Tibial artery (tissue), 4 donors: ENCODE measurements at regions not wholly inside any gene's neighbourhood (a gene's known extent, or its start where the extent isn't known, plus 50 kb on each side); places are given as distances from the start of the nearest gene placed in this dataset.

Experiments
- DNase-seq, 2 donors: peaks; one replicate each; pipeline ENCODE4 v3.0.0-alpha.2; 2019
- H3K27ac ChIP-seq, 2 donors: fragments of 200-600 bp; sonication (generic) in 1 of 2; 1 replicate in 1 of 2; 2 replicates in 1 of 2; pipeline ENCODE4 v1.5.1; 2018 to 2019; ENCODE audit warnings: mild to moderate bottlenecking in 1 of 2
- H3K27me3 ChIP-seq, 2 donors: fragments of 200-600 bp; sonication (generic) in 1 of 2; one replicate each; pipeline versions ENCODE4 v1.5.1 to v1.6.0; 2016 to 2019
- H3K36me3 ChIP-seq, 3 donors: fragments of 200-600 bp; sonication (generic) in 2 of 3; one replicate each; pipeline ENCODE4 v1.5.1; 2016 to 2019; ENCODE audit warnings: mild to moderate bottlenecking in 2 of 3
- H3K4me1 ChIP-seq, 4 donors: fragments of 200-600 bp; sonication (generic) in 2 of 4; 1 replicate in 3 of 4; 2 replicates in 1 of 4; pipeline ENCODE4 v1.5.1; 2016 to 2019
- H3K4me3 ChIP-seq, 2 donors: fragments of 200-600 bp; sonication (generic) in 1 of 2; 1 replicate in 1 of 2; 2 replicates in 1 of 2; pipeline ENCODE4 v1.5.1; 2018 to 2019; ENCODE audit warnings: mild to moderate bottlenecking in 2 of 2
- H3K9me3 ChIP-seq, 3 donors: fragments of 200-600 bp; sonication (generic) in 1 of 3; one replicate each; pipeline ENCODE4 v1.5.1; 2016 to 2019
- CTCF ChIP-seq, 2 experiments: fragments of 200-600 bp in 1 of 2; fragments of 450-650 bp in 1 of 2; IDR thresholded peaks; one replicate each; pipeline ENCODE4 v1.5.1; 2017 to 2019; ENCODE audit warnings: antibody characterized with exemption in 2 of 2, mild to moderate bottlenecking in 1 of 2, moderate library complexity in 1 of 2
- intact Hi-C: fragments of 100-400 bp; cut with DNase I; formaldehyde crosslinking; loops from one replicate; pipeline ENCODE4 v1.15.0; 2023; ENCODE audit warnings: low total_unique reads

DNA sequence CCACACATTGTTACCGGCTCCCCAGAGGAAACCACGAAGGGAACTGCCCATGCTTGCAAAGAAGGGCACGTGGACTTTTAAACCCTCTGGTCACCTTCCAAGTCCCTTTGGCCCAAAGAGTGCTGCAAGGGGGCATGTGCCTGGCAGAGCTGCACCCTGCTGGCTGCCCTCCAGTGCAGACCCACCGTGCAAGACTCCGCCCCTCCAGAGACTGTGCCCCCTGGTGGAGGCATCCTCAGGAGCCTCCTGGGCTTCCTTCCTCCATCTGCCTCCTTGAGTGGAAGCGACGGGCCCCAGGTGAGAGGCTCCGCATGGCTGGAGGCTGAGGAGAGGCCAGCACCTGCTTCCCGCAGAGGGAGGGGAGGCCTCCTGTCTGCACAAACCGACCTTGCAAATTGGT lies 100.6 kb downstream of the CRYAA start:
- H3K9me3 ChIP-seq = no peaks in the 10 kb centered on the region
- H3K4me1 ChIP-seq = peaks cover 0 to 4% (median 0%) of the 10 kb centered on the region in 4 donors

GRCh38 chr21:43268804-43269186 lies 100.0 kb downstream of the CRYAA start:
- no peak for TF ChIP-seq CTCF (IDR thresholded peaks at IDR 0.05)
- intact Hi-C loops = no loop called here
- Histone ChIP-seq H3K27me3 (peaks cover 0 to 26% of the 10 kb centered on the region in 2 donors), H3K9me3 (no peaks in the 10 kb centered on the region), H3K4me3 (no peak overlapping the region), H3K27ac (no peak overlapping the region), H3K4me1 (peaks cover 0 to 4% (median 0%) of the 10 kb centered on the region in 4 donors), H3K36me3 (no peaks in the 10 kb centered on the region)
- DNase-seq = no peak

More for the DNA sequence above, 100.6 kb downstream of the CRYAA start:
- intact Hi-C loops = no loop called here
- H3K4me3 ChIP-seq = no peak overlapping the region
- no peak for DNase-seq
- peaks cover 0 to 33% of the 10 kb centered on the region in 2 donors for H3K27me3 ChIP-seq
- no peak overlapping the region for H3K27ac ChIP-seq
- H3K36me3 ChIP-seq = no peaks in the 10 kb centered on the region
- TF ChIP-seq CTCF (IDR thresholded peaks at IDR 0.05) = no peak

- no peak for DNase-seq
- H3K9me3 ChIP-seq = no peaks in the 10 kb centered on the region
- no peak overlapping the region for H3K27ac ChIP-seq
- H3K36me3 ChIP-seq = no peaks in the 10 kb centered on the region
- no peak overlapping the region for H3K4me3 ChIP-seq
- intact Hi-C loops = no loop called here
- H3K27me3 ChIP-seq = peaks cover 0 to 21% of the 10 kb centered on the region in 2 donors
- peaks cover 0 to 4% (median 0%) of the 10 kb centered on the region in 4 donors for H3K4me1 ChIP-seq
- TF ChIP-seq CTCF (IDR thresholded peaks at IDR 0.05) = no peak
These were observed 99.4 kb downstream of the CRYAA start for GRCh38 chr21:43268086-43268803.

DNA sequence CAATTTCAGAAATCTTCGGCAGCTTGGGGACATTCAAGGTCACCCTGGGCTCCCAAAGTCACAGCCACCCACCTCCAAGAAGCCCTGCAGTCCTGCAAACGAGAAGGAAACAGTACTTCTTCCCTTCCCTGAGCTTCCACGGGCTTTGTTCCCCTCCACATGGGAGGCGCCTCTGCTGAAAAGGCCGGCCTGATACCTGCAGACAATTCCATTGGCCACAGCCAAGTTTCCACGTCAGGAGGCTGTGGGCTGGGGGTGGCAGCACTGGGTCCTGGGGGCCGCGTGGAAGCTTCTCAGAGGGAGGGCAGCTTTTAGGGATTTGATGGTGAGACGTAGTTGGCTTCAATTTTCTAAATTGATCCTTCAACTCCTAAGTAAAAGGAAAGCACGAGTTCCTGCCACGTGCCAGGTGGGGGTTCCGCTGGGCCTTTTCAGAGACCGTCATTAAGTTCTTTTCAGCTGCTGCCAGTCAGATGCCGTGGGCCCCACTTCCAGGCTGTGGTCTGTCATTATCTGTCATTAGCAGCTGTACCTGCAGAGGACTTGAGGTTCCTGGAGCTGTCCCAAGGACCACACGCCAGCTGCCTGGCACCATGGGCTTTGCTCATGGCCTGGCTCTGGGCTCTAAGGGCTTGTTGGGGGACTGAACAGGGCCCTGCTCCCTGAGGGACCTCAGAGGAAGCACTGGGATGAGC lies 98.7 kb downstream of the CRYAA start:
- no peaks in the 10 kb centered on the region for H3K9me3 ChIP-seq
- no peaks in the 10 kb centered on the region for H3K36me3 ChIP-seq
- H3K27me3 ChIP-seq = peaks cover 0 to 15% of the 10 kb centered on the region in 2 donors
- H3K27ac ChIP-seq = no peak overlapping the region
- H3K4me3 ChIP-seq = no peak overlapping the region
- no peak for TF ChIP-seq CTCF (IDR thresholded peaks at IDR 0.05)
- peaks cover 0 to 4% (median 0%) of the 10 kb centered on the region in 4 donors for H3K4me1 ChIP-seq
- intact Hi-C loops = no loop called here
- DNase-seq = no peak

DNA sequence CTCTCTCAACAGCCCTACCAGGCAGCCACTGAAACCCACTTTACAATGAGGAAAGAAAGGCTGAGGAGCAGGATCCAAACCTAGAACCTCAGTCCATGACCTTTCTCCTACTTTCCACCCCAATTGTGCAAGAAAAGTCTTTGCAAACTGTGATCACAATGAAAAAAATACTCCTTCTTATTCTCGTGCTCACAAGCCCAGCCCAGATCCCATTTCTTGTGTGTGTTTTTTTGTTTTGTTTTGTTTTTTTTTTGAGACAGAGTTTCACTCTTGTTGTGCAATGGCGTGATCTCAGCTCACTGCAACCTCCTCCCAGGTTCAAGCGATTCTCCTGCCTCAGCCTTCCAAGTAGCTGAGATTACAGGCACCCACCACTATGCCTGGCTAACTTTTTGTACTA lies 97.7 kb downstream of the CRYAA start:
- DNase-seq = no peak
- H3K4me1 ChIP-seq = peaks cover 0 to 4% (median 0%) of the 10 kb centered on the region in 4 donors
- H3K27me3 ChIP-seq = peaks cover 0 to 8% of the 10 kb centered on the region in 2 donors
- intact Hi-C loops = no loop called here
- H3K36me3 ChIP-seq = no peaks in the 10 kb centered on the region
- no peak overlapping the region for H3K27ac ChIP-seq
- no peak for TF ChIP-seq CTCF (IDR thresholded peaks at IDR 0.05)
- no peaks in the 10 kb centered on the region for H3K9me3 ChIP-seq
- H3K4me3 ChIP-seq = no peak overlapping the region
